ENCODE measurements at regions not wholly inside any gene's neighbourhood (a gene's known extent, or its start where the extent isn't known, plus 50 kb on each side); places are given as distances from the start of the nearest gene placed in this dataset.

DNA sequence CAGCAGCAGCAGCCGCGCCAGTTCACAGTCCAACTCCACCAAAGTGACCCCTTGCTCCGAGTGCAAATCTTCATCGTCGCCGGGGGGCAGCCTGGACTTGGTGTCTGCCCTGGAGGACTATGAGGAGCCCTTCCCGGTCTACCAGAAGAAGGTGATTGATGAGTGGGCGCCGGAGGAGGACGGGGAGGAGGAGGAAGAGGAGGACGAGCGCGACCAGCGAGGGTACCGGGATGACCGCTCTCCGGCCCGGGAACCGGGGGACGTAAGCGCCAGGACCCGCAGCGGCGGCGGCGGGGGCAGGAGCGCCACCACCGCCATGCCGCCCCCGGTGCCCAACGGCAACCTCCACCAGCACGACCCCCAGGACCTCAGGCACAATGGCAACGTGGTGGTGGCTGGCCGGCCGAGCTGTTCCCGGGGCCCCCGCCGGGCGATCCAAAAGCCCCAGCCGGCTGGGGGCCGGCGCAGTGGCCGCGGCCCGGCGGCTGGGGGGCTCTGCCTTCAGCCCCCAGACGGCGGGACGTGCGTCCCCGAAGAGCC lies 224.1 kb upstream of the IL12A start:
- H3K27ac ChIP-seq, result peak overlapping the region; percentile 86
- no peak for DNase-seq (ENCODE audit: low read depth, low spot score)

DNA sequence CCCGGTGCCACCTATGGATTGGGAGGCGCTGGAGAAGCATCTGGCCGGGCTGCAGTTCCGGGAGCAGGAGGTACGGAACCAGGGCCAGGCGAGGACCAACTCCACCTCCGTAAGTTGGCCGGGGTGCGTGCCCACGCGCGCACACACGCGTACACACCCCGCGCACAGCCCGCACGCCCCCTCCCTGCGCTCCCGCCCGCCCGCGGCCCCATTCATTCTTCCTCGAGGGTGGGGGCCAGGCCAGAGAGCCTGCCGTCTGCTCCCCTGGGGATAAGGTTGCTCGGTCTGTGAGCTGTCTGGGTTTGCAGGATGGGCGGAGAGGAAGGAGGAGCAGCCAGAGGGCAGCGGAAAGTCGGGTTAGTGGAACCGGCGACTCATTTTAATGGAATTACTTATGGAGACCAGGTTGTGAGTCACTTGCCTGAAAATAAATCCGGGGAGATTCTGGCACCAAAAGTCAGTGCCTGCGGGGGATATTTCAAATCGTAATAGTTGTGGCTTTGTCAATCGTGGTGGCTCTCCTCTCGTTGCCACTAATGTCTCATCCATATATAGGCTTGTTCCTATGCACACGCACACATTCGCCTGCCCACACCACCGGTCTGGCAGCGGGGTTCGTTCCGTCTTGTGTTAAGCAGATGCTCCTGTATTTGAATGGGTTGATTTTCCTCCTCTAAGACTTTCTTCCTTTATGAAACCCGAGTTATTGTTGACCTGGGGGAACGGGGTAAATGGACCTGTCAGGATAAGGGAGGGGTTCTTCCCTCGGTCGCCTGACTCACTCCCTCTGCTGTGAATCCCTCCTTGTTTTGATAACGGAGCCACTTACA lies 223.4 kb upstream of the IL12A start:
- peak overlapping the region; percentile 86 for H3K27ac ChIP-seq
- DNase-seq (ENCODE audit: low read depth, low spot score), result peak; percentile 91

DNA sequence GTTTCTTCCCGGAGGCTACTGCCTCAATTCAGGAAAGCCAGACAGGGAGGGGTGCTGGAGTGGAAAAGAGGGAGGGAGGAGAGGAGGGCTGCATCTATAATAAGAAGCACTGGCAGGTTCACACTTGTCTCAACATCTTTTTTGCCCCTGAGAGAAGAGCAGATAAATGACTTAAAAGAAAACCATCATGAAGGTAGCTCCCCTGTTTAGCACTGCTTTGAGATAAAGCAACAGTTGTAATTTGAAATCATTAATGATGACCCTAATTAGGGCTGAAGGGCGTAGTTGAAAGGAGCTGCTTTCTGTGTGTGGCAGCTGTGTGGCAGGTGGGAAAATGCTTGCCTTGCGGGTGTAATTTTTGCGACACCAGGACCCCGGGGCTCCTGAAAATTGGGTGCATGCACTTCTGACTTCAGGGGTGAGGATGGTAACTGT lies 222.8 kb upstream of the IL12A start:
- no peak for DNase-seq (ENCODE audit: low read depth, low spot score)
- peak overlapping the region; percentile 86 for H3K27ac ChIP-seq

DNA sequence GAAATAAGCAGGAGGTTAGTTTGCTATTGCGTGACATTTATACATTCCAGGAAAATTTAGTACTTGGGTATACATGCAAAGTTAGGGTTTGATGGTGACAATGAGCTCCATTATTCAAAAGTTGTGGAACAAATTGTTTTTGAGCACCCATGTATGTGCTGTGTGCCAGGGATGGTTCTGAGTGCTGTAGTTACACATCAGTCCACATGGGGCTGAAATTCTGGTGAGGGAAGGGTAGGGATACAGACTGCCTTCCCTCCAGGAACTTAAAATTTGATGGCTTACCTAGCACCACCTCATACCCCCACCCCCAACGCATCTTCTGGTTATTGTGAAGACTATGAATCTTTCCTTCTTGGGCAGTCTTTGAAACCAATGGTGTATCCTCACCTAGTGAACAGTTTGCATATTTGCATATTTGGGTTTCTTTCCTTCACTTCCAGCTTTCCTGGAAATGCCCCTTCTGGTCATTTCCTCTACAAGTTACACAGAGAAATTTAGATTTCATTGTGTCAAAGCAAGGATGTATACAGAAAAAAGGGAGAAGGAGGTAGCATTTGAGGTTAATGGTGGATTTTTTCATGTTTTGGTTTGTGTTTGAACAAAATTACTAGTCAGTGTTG lies 222.0 kb upstream of the IL12A start:
- H3K27ac ChIP-seq, result peak overlapping the region; percentile 86
- DNase-seq (ENCODE audit: low read depth, low spot score), result no peak

DNA sequence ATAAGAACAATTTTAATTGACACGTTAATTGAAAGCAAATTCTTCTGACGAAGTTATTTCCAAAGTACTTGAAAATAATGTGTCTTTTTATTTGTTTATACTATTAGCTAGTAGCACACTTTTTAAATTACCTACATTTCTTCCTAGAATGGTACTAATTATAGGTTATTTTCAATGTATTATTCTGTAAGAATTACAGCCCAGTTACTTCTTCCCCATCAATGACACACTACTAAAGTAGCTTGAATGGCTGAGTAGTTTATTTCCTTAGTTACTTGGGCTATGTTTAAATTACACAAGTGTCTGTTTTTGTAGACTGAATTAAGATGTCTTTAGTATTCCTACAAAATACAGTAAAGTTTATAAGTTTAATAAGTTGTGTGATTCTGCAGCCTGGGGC lies 217.6 kb upstream of the IL12A start:
- no peak for DNase-seq (ENCODE audit: low read depth, low spot score)
- no peak overlapping the region for H3K27ac ChIP-seq

DNA sequence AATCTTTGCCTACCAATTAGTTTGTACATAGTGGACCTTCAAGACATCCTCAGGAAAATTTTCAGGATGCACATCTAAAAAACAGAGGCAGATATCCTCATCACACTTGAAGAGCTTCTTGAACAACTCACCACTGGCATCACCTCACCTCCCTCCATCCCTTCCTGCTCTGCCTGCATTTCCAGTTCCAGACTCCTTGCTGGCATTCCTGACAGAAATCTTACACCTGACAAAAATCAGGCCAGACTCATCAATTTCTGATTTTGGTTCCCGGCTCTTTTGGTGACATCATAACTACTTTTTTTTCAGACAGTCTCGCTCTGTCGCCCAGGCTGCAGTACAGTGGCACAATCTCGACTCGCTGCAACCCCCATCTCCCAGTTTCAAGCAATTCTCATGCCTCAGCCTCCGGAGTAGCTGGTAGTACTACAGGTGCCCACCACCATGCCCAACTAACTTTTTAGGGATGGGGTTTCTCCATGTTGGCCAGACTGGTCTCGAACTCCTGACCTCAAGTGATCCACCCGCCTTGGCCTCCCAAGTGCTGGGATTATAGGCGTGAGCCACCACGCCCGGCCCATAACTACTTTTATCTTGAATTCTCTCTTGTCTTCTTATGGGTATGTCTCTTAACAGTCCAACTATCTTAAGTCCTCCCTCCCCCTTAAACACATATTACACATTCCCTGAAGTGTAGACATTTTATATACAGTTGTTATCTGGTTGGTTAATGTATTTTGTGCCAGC lies 216.6 kb upstream of the IL12A start:
- no peak overlapping the region for H3K27ac ChIP-seq
- no peak for DNase-seq (ENCODE audit: low read depth, low spot score)

DNA sequence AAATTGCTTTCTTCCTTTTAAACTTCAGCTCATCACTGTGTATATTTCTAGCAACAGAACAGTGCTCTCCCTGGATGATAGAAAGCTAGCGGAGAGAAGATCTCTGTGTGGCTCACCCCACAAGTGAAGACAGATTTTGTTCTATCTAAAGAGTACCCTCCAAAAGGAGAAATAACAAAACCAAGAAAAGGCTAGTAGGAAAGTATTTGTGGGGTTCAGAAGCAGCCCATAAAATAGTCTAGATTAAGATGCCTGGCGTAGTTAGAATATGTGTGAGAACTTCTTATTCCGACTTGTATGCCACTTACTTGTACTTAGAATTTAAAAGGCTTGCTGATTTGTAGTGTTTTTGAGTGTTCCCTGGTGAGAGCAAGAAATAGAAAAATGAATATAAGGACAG lies 214.9 kb upstream of the IL12A start:
- no peak for DNase-seq (ENCODE audit: low read depth, low spot score)
- no peak overlapping the region for H3K27ac ChIP-seq

DNA sequence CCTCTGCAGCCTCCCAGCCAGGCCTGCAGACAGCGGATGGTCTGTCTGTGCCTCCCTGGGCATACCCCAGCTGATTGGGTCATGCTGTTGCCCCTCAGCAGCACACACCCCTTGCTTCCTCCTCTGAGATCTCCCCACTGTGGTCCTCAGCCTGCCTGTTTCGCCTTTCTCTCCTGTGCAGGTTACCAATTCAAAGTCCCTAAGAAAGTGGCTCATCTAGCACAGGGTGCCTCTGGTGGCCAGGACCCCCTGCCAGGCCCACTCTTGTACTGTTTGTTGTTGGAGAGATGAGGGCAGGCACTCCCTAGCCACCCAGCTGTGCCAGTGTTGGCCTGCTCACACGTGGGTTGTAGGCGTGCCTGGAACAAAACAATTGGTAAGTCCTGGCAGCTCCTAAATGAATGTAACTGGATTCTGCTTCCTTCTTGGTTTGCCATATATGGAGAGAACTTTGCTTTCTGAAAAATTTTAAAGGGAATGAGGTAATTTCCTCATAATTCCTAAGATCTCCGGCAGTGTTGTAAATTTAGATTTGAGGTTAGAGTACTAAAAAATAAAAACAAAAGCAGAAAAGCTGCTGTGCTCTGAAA lies 213.2 kb upstream of the IL12A start:
- peak overlapping the region; percentile 18 for H3K27ac ChIP-seq
- no peak for DNase-seq (ENCODE audit: low read depth, low spot score)

DNA sequence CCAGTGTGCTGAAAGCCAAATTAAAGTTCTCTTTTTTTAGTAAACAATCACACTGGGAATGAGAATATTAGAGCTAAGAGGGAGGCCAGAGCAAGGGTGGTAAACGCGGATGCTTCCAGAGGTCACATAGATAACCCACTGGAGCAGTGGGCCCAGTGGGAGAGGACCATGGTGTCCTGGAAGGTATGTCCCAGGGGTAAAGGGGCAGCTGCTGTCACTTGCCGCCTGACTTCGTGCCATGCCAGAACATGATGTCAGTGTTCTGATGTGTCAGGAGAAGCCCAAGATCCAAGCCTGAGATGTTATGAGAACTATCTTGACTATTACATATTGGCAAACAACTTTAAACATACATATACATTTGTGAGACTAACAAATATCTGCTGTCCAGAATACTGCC lies 211.9 kb upstream of the IL12A start:
- no peak overlapping the region for H3K27ac ChIP-seq
- DNase-seq (ENCODE audit: low read depth, low spot score), result no peak

DNA sequence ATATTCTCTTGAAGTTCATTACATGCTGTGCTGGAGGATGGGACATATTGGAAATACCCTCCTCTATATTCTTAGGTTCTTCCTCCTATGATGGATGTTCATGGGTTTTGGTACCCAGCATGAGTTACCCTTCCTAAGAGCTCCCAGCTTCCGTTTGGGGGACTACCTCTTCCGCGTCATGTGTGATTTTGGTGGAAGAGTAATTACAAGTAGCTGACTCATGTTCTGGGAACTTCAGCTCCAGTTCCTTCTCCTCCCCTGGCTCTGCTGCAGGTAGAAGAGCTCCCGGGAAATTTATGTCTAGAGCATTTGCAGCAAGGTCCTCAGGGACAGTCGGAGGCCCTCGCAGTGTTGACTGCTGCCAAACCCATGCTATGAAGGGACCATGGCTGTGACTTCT lies 208.8 kb upstream of the IL12A start:
- no peak for DNase-seq (ENCODE audit: low read depth, low spot score)
- no peak overlapping the region for H3K27ac ChIP-seq

DNA sequence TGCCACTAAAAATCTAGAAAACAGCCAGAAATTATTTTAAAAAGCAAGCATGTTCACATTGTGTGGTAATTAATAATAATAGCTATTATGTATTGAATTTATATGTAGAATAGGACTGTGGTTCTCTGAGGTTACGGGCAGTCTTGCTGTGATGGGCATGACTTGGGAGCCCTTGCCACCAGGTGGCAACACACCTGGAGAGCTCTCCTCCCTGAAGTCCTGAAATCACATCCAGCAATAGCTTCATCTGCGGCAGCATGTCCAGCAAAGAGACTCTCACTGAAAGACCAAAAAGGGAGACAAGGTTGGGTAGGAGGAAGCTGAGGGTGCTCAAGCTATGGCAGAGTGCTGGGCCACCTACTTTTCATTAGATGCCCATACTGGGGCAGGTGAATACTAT lies 206.8 kb upstream of the IL12A start:
- no peak overlapping the region for H3K27ac ChIP-seq
- DNase-seq (ENCODE audit: low read depth, low spot score), result no peak

DNA sequence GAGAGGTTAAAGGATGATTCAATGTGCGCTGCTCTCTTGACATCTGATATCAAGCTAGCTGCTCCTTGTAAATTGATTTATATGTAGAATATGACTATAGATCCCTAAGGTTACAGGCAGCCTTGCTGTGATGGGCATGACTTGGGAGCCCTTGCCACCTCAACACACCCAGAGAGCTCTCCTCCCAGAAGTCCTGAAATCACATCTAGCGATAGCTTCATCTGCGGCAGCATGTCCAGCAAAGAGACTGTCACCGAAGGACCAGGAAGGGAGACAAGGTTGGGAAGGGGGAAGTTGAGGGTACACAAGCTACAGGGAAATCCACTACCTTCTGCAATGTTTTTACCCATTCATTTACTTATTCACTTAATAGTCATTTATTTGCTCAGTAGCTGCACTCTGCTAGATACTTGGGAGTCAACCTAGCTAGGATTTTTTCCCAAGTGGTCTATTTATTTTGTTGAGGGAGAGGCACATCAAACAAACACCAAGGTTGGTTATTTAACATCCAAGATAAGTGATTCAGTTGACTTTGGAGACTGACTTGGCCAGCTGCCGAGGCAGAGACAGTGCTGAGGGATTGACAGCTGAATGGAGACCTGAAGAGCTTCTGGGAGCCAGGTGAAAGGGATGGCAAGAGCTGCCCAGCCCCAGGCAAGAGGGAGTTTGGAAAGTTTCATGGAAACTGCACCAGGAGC lies 205.8 kb upstream of the IL12A start:
- DNase-seq (ENCODE audit: low read depth, low spot score), result no peak
- peak overlapping the region; percentile 86 for H3K27ac ChIP-seq

DNA sequence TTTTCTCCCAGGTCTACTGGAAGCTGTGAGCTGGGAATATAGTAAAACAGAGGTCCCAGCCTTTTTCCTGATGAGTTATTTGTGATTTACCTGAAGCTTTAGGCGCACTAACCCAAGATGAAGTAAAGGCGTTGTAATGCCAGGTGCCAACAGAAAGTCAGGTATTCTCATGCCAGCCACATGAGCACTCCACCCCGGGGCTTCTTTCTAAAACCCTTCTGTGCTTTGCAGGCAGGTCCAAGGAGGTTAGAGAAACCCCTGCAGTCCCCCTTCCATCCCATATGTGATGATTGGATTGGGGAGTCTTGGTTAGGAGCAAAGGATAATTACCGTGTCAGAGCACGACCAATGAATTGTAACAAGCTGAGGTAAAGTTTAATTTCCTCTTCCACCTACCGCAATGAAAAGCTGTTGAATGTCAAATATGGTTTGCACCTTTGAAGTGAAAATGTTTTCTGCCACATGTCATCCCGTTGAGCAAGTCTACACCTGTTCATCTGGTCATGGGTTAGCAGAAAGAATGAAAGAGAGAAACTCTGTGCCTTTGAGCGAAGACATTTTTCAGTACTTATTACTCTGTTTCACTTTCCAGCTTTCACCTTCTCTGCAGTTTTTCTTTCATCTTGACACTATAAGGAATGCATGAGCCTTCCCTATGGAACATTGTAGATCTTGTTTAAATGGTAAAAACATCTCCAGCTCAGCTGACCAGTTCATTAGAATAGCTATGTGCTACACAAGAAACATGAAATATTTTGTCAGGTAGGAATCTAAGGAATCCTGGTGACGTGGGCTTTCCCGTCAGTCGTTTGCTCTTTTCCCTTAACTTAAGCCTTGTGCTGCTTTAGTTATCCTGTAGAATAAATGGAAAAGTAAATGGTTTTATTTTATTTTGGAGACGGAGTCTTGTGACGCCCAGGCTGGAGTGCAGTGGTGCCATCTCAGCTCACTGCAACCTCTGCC lies 204.6 kb upstream of the IL12A start:
- peak overlapping the region; percentile 86 for H3K27ac ChIP-seq
- peak; percentile 70 for DNase-seq (ENCODE audit: low read depth, low spot score)

DNA sequence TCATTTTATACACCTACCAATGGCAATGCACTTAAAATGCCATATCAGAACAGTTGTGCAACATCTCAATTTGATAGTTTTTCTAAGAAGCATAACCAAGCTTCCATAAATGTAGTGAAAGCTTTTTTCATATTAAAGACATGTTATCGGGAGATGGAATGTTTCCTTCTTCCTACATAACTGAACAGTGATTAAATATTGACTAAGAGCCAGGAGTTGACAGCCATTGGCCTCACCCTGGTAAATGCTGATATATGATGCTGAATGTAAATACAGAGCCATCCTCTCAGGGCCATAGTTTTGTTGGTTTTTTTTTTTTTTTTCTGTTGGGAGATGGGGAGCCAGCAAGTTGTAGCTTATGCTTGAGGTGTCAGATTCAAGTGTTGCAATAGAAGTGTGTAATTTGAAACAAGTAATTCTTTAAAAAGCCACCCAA lies 203.3 kb upstream of the IL12A start:
- H3K27ac ChIP-seq, result peak overlapping the region; percentile 86
- no peak for DNase-seq (ENCODE audit: low read depth, low spot score)

DNA sequence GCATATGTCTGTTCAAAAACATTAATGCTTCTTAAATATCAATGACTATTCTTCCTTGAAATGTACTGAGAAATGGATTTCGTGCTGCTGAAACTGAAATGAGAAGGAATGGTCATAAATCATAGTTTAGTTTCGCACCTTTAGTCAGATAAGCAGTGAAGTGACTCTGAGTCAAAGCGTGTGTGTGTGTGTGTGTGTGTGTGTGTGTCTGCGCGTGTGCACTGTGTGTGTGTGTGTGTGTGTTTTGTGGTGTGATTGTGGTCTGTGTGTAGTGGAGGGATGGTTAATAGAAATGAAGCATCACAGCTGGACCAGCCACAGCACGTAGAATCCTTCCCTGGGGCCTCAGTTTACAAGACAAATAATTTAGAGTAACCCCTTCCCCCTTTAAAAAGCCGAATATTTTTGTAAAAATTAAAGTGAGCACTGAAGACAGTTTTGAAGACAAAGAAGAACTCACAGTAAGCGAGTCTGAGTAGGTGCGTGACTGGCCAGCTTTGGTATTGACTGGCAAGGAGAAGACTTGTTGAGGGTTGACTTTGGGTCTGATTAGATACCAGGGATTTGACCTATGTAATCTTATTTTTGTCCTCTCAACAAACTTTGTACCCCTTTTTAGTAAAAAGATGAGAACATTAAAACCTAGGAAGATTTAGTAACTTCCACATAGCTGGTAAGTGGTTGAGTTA lies 202.0 kb upstream of the IL12A start:
- peak overlapping the region; percentile 86 for H3K27ac ChIP-seq

DNA sequence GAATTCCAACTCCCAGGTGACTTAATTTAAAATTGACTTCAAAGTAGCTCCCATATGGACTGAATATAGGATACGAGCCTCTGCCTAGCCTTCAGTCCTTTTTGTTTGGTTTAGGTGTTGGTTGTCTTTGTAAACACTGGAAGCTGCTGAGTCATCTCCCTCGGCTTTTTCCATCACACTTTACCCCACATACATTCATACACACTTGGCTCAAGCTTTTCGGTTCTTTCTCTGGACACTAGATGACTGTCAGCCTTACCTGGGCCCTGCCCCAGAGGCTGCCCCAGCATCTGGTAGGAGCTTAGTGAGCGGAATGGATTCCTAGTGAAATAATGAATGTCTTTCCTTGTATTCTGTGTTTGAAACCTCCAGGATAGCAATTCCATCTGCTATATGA lies 201.5 kb upstream of the IL12A start:
- H3K27ac ChIP-seq, result peak overlapping the region; percentile 86
- peak; percentile 83 for DNase-seq (ENCODE audit: low read depth, low spot score)

More for the DNA sequence above, 202.0 kb upstream of the IL12A start:
- no peak for DNase-seq (ENCODE audit: low read depth, low spot score)

DNA sequence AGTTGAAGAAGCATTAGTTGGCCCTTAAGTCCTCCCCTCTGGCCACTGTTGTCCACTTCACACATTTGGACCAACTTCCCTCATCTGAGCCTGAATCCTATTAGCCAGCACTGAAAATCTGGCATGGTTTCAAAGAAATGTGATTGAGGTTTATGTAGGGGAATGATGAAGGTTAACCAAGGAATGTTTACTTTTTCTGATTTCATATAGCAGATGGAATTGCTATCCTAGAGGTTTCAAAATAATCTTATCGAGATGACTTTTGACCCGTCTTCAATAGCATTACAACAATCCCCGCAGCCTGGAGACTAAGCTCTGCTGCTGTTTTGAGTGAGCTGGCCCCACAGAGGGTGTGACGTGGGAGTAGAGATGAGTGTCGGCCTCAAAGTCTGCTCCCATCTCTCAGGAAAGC lies 200.8 kb upstream of the IL12A start:
- peak overlapping the region; percentile 86 for H3K27ac ChIP-seq

DNA sequence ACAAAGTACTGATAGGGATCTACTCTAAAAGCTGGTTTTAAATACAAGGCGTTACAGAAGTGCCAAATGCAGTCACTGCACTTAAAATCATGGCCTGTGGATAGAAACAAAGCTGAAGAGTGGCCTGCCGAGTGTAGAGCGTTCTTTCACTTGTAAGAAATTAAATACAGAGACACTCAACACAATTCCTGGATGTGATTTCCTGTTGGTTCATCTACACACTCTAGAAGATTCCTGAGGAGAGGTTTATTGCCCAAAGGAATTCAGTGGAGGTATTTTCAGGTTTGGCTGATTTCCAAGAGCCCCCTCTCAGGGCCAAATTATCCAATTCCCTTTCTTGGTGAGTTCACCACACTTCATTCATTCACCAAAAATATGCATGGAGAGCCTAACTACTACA lies 200.3 kb upstream of the IL12A start:
- H3K27ac ChIP-seq, result peak overlapping the region; percentile 86
- DNase-seq (ENCODE audit: low read depth, low spot score), result no peak

More for the DNA sequence above, 200.8 kb upstream of the IL12A start:
- no peak for DNase-seq (ENCODE audit: low read depth, low spot score)

Data from epithelial cell of prostate (primary cell).